Amygdala (tissue), 56 donors: ENCODE measurements at regions not wholly inside any gene's neighbourhood (a gene's known extent, or its start where the extent isn't known, plus 50 kb on each side); places are given as distances from the start of the nearest gene placed in this dataset.
"Not testable (repeated sequence)": the region's sequence is repeated elsewhere in the genome, so short reads cannot be mapped to it uniquely, and the experiment has no call there.

Experiments
- DNase-seq, 56 donors: peaks; one replicate each; lab custom pipeline; 2025; lab: John Stamatoyannopoulos, UW

DNA sequence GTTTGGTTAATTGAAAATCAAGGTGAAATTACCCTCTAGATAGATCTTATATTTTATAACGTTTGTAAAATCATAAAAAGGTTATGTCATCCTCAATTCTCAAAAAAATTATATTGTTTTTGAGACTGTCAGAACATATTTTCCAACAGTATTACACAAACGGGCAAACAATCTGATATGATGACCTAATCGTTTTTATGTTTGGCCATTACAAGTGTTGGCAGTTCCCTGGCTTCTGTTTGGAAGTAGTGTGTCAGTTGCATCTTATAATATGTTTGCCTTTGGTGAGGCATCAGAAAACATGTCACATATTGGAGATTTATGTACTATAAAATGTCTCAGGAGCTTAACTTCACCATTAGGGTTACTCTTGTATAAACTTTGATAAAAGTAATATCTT, 308.1 kb upstream of the EPHA7 start:
- DNase-seq = no peak

GRCh38 chr6:93721386-93722048, 302.2 kb upstream of the EPHA7 start:
- DNase-seq = peak in 2 of 56 donors; percentile 0 to 5

- no peak for DNase-seq
Measured at GRCh38 chr6:93713974-93714373, 294.6 kb upstream of the EPHA7 start.

- no peak for DNase-seq
Measured at GRCh38 chr6:93703431-93703830, 284.1 kb upstream of the EPHA7 start.

DNA sequence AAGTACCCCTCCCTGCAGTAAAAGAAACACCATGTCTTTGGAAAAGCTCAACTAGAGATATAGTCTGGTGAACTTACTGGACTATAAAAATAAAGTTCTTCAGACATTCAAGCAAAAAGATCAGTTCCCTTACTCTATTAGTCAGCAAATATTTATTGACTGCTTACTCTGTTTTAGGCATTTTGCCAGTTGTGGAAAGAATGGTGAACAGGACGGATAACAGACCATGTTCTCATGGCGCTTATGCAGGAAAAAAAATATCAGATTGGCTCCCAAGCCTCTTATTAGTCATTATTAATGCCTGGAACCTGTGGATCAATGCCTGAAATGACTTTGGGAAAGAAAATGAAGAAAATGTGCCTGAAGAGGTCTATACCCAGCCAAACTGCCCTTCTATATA, 282.2 kb upstream of the EPHA7 start:
- DNase-seq = no peak

- no peak for DNase-seq
Measured at GRCh38 chr6:93685494-93685893, 266.1 kb upstream of the EPHA7 start.

GRCh38 chr6:93684339-93684738, 265.0 kb upstream of the EPHA7 start:
- DNase-seq = no peak

- no peak for DNase-seq
Measured at GRCh38 chr6:93679836-93680235, 260.5 kb upstream of the EPHA7 start.

- no peak for DNase-seq
Measured at GRCh38 chr6:93678841-93679454, 259.6 kb upstream of the EPHA7 start.

DNA sequence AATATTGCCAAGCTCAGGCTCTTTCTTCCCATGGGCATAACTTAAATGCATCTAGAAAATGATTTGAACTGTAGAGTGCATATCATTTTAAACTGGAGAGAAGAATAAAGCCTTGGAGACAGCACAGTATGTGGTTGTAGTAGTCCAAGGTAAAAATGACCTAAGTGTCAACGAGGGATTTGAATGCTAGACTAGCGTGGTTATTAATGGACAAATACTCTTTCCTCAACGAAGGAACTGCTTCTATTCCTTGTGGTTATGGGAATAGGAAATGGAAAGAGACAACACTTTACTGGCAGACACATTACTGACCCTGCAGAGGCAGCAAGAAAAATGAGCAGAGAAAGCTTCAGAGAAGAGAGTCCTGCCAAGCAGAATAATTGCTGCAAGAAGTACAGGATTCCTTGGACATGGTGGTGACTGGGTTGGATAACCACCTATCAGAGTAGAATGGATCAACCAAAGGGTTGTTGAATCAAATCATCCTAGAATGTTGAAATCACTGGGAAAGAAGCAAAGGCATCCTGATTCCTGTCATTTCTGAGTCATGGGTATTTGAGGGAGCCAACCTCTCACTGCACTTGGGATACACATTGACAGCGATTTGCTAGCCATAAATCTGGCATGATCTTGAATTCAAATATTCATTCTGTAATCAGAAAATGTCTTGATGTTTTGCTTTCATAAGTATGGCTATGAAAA, 258.1 kb upstream of the EPHA7 start:
- no peak for DNase-seq

- DNase-seq = no peak
Measured at GRCh38 chr6:93676581-93676980, 257.2 kb upstream of the EPHA7 start.

DNA sequence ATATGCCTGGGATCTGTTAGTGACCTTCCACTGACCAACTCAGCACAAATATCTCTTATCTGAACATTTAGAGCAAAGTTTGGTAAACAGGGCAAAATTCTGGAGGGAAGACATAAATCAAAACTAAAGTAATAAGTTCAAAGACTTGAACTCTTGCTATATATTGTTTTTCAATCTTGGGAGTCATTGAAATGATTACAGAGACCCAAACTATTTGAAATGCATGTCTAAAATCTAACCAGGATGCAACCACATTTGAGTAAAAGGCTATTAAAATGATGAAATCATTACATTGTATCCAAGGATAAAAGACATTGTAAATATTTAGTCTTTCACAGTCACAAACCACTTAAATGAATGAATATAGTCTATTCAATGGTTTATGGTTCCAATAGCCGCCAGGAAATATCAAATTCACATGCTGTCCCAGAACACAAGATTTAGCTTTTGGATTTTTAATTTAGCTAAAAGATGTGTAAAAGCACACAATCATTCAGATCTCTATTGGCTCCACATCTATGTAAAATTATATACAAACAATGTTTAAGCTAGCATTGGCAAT, 256.6 kb upstream of the EPHA7 start:
- DNase-seq = no peak

- DNase-seq = no peak
Measured at GRCh38 chr6:93663111-93663510, 243.8 kb upstream of the EPHA7 start.

DNA sequence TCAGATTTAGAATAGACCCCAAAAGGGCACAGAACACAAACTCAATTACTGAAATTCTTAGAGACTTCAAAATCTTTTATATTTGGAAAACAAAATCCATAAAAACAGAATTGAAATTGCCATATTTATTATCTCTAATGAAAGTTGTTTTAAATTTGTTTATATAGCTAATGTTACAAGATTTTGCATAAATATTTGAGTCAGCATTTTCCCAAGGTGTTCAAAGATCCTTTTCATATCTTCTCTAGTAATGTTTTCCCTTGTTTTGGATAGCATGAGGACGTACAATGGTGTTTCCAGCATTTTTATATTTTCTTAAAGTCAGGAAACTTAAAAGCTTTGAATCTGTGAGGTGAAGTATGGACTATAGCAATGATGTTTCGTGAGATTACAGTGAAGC, 235.2 kb upstream of the EPHA7 start:
- DNase-seq = no peak

DNA sequence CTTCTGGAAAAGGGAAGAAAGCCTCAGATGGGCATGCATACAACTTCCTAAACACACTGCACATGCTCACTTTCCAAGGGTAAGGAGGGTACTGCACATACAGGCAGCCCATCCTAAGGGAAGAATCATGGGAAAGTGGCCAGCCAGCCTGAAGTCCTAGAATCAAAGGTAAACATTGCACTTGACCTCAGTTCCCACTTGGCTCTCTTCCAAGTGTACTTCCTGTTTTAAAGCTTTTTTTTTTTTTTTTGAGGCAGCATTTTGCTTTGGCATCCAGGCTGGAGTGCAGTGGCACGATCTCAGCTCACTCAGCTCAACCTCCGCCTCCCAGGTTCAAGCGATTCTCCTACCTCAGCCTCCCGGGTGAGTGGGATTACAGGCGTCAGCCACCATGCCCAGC, 225.3 kb upstream of the EPHA7 start:
- no peak for DNase-seq

DNA sequence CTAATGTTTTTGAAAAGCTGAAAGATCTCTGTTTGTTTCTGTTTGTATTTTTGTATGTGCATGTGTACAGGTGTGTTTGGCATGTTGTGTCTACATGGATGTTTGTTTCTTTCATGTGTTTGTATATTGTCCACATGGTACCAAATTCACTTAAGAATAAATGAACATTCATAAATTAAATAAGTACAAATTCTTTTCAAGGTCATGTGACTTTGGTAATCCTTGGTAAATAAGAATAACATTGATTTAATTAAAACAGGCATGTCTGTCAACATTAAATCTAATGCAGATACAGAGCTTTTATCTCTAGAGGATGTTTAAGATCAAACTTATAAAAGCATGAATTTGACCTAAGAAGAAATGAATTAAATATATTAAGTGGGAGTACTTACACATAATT, 219.8 kb upstream of the EPHA7 start:
- no peak for DNase-seq

DNA sequence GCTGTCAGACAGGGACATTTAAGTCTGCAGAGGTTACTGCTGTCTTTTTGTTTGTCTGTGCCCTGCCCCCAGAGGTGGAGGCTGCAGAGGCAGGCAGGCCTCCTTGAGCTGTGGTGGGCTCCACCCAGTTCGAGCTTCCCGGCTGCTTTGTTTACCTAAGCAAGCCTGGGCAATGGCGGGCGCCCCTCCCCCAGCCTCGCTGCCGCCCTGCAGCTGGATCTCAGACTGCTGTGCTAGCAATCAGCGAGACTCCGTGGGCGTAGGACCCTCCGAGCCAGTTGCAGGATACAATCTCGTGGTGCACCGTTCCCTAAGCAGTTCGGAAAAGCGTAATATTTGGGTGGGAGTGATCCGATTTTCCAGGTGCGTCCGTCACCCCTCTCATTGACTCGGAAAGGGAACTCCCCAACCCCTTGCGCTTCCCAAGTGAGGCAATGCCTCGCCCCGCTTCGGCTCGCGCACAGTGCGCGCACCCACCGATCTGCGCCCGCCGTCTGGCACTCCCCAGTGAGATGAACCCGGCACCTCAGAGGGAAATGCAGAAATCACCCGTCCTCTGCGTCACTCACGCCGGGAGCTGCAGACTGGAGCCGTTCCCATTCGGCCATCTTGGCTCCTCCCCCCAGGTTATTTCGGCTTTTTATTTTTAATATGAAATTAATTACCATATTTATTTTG, 217.8 kb upstream of the EPHA7 start:
- not testable (repeated sequence) for DNase-seq

GRCh38 chr6:93624408-93624807, 205.0 kb upstream of the EPHA7 start:
- DNase-seq = peak in 16 of 56 donors; percentile 1 to 33 (median 5)

- no peak for DNase-seq
Measured at GRCh38 chr6:93621442-93621841, 202.1 kb upstream of the EPHA7 start.

DNA sequence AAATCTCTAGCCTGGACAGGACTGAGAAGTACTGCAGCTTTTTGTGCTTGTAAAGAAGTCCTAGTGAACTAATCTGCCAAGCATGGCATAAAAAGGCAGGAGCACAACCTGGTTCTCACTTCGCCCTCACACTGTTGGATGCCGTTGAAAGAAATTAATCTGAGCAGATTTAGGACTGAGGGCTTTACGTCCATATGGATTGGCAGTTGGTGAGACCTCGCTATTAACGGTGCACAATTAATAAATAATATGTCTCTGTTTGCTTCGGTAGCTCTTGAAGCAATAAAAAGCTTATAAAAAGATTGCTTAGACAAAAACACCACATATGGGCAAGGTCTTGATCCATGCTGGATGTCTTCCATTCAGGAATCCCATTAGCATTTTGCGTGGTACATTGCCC, 185.6 kb upstream of the EPHA7 start:
- DNase-seq = no peak

DNA sequence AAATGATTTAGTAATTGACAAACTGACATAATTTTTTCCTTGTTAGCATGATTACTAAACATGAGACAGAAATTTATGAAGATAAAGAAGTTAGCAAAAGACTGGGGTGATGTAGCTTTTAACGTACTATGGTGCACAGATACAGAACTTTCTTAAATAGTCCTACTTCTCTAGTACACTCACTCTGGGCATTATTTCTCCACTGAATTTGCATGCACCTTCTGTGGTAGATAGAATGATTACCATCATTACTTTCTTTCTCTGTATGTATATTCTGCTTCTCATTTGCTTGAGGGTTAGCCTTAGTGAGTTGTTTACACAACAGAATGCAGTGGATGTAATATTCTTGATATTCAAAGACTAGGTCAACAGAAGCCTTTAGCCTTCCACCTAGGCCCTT, 173.1 kb upstream of the EPHA7 start:
- DNase-seq = no peak
